ENCODE measurements at regions not wholly inside any gene's neighbourhood (a gene's known extent, or its start where the extent isn't known, plus 50 kb on each side); places are given as distances from the start of the nearest gene placed in this dataset.

GRCh38 chr6:79396625-79397024 lies 140.6 kb downstream of the LCA5 start (continued):
- TF ChIP-seq TAF7 (optimal IDR thresholded peaks at IDR 0.05; ENCODE audit: borderline replicate concordance, low read depth, low read length) (no peak), EP300 (IDR thresholded peaks at IDR 0.05; ENCODE audit: borderline replicate concordance in 1 of 2, low read depth in 2 of 2, low read length in 2 of 2) (no peak), ASH2L (IDR thresholded peaks at IDR 0.05; ENCODE audit: low read length) (no peak), KDM5A (IDR thresholded peaks at IDR 0.05; ENCODE audit: low read length) (no peak)
